ENCODE measurements at regions not wholly inside any gene's neighbourhood (a gene's known extent, or its start where the extent isn't known, plus 50 kb on each side); places are given as distances from the start of the nearest gene placed in this dataset.

DNA sequence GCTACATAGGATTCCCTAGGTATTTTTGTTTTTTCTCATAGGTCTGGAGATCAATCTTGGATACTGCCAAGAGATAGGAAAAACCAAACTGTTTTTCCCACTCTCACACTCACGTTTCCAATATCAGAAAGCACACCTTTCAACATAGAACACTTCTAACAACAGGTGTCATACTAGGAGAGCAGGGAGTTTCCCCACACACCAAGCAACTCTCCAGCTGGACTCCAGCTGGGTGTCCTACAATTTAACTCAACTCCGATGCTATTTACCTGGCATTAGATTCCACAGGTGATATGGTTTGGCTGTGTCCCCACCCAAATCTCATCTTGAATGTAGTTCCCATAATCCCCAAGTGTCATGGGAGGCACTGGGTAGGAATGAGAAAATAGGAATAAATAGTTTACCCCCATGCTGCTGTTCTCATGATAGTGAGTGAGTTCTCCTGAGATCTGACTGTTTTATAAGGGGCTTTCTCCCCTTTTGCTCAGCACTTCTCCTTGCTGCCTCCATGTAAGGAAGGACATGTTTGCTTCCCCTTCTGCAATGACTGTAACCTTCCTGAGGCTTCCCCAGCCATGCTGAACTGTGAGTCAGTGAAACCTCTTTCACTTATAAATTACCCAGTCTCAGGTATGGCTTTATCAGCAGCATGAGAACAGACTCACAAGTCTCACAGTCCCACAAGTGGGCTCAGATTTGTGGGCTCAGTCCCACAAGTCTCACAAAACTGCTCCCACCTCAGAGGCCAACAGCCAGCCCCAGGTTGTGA lies 354.5 kb upstream of the THBS1 start:
- H3K4me1 ChIP-seq = no peaks in the 10 kb centered on the region
- H3K27me3 ChIP-seq = no peaks in the 10 kb centered on the region
- no peak overlapping the region for H3K27ac ChIP-seq
- TF ChIP-seq POLR2AphosphoS5 (IDR thresholded peaks at IDR 0.05; ENCODE audit: insufficient read depth in 1 of 2, low read depth in 1 of 2) (no peak), POLR2A (IDR thresholded peaks at IDR 0.05) (no peak)
- TF ChIP-seq, protein P1, sequence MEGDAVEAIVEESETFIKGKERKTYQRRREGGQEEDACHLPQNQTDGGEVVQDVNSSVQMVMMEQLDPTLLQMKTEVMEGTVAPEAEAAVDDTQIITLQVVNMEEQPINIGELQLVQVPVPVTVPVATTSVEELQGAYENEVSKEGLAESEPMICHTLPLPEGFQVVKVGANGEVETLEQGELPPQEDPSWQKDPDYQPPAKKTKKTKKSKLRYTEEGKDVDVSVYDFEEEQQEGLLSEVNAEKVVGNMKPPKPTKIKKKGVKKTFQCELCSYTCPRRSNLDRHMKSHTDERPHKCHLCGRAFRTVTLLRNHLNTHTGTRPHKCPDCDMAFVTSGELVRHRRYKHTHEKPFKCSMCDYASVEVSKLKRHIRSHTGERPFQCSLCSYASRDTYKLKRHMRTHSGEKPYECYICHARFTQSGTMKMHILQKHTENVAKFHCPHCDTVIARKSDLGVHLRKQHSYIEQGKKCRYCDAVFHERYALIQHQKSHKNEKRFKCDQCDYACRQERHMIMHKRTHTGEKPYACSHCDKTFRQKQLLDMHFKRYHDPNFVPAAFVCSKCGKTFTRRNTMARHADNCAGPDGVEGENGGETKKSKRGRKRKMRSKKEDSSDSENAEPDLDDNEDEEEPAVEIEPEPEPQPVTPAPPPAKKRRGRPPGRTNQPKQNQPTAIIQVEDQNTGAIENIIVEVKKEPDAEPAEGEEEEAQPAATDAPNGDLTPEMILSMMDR (IDR thresholded peaks at IDR 0.05) = no peak
- H3K9me3 ChIP-seq = no peaks in the 10 kb centered on the region
- H3K4me3 ChIP-seq = no peak overlapping the region
- DNase-seq (ENCODE audit: extremely low spot score in 2 of 2) = no peak
- intact Hi-C loops (cut with DNase I) = no loop called here
- H3K36me3 ChIP-seq = no peaks in the 10 kb centered on the region

DNA sequence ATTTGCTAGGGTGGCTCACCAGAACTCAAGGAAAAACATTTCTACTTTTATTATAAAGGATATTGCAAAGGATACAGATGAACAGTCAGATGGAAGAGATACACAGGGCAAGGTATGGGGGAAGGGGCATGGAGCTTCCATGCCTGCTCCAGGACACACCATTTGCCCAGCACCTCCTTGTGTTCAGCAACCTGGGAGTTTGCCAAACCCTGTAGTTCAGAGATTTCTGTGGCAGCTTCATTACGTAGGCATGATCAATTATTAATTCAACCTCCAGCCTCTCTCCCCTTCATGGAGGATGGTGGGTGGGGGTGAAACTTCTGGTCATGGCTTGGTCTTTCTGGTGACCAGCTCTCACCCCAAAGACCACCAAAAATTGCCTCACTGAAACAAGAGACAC lies 353.9 kb upstream of the THBS1 start:
- TF ChIP-seq POLR2AphosphoS5 (IDR thresholded peaks at IDR 0.05; ENCODE audit: insufficient read depth in 1 of 2, low read depth in 1 of 2) = no peak
- H3K27me3 ChIP-seq = no peaks in the 10 kb centered on the region
- intact Hi-C loops (cut with DNase I) = no loop called here
- no peaks in the 10 kb centered on the region for H3K36me3 ChIP-seq
- no peaks in the 10 kb centered on the region for H3K9me3 ChIP-seq
- no peaks in the 10 kb centered on the region for H3K4me1 ChIP-seq
- H3K27ac ChIP-seq = no peak overlapping the region
- no peak overlapping the region for H3K4me3 ChIP-seq
- DNase-seq (ENCODE audit: extremely low spot score in 2 of 2) = no peak

- Histone ChIP-seq H3K9me3 (no peaks in the 10 kb centered on the region), H3K4me3 (no peak overlapping the region), H3K4me1 (no peaks in the 10 kb centered on the region), H3K27ac (no peak overlapping the region), H3K27me3 (no peaks in the 10 kb centered on the region), H3K36me3 (no peaks in the 10 kb centered on the region)
- intact Hi-C loops (cut with DNase I) = no loop called here
- no peak for DNase-seq (ENCODE audit: extremely low spot score in 2 of 2)
- TF ChIP-seq POLR2A (IDR thresholded peaks at IDR 0.05) (no peak), POLR2AphosphoS5 (IDR thresholded peaks at IDR 0.05; ENCODE audit: insufficient read depth in 1 of 2, low read depth in 1 of 2) (no peak)
- TF ChIP-seq, protein P1 (IDR thresholded peaks at IDR 0.05) = no peak
These were observed 352.0 kb upstream of the THBS1 start for GRCh38 chr15:39228889-39229288.

- Histone ChIP-seq H3K36me3 (no peaks in the 10 kb centered on the region), H3K27me3 (no peaks in the 10 kb centered on the region), H3K9me3 (no peaks in the 10 kb centered on the region), H3K27ac (no peak overlapping the region), H3K4me1 (no peaks in the 10 kb centered on the region), H3K4me3 (no peak overlapping the region)
- TF ChIP-seq POLR2AphosphoS5 (IDR thresholded peaks at IDR 0.05; ENCODE audit: insufficient read depth in 1 of 2, low read depth in 1 of 2) (no peak), POLR2A (IDR thresholded peaks at IDR 0.05) (no peak)
- TF ChIP-seq, protein P1 (IDR thresholded peaks at IDR 0.05) = no peak
- DNase-seq (ENCODE audit: extremely low spot score in 2 of 2) = no peak
- intact Hi-C loops (cut with DNase I) = no loop called here
These were observed 350.5 kb upstream of the THBS1 start for GRCh38 chr15:39230205-39230907.

DNA sequence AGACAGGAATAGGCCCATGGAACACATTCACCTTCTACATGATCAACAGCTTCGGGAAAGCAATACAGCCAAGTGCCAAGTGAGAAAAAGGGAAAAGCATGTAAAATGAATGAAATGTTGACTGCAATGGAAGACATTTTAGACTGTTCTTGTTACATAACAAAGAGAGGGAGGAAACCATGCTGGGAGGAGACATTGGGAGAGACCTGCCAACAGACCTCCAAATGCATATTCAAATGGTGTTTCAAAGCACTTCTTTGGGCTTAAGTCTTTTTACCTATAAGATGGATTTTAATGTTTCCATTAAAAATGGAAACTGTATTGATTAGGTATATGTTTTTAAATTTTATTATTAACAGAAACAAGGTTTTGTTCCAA lies 350.0 kb upstream of the THBS1 start:
- TF ChIP-seq POLR2AphosphoS5 (IDR thresholded peaks at IDR 0.05; ENCODE audit: insufficient read depth in 1 of 2, low read depth in 1 of 2) (no peak), POLR2A (IDR thresholded peaks at IDR 0.05) (no peak)
- TF ChIP-seq, protein P1 (IDR thresholded peaks at IDR 0.05) = no peak
- intact Hi-C loops (cut with DNase I) = no loop called here
- H3K4me1 ChIP-seq = no peaks in the 10 kb centered on the region
- no peaks in the 10 kb centered on the region for H3K9me3 ChIP-seq
- no peak overlapping the region for H3K27ac ChIP-seq
- no peaks in the 10 kb centered on the region for H3K36me3 ChIP-seq
- no peak for DNase-seq (ENCODE audit: extremely low spot score in 2 of 2)
- no peaks in the 10 kb centered on the region for H3K27me3 ChIP-seq
- no peak overlapping the region for H3K4me3 ChIP-seq

Measured in vagina (tissue), 2 donors.